ENCODE measurements at regions not wholly inside any gene's neighbourhood (a gene's known extent, or its start where the extent isn't known, plus 50 kb on each side); places are given as distances from the start of the nearest gene placed in this dataset.
"Not testable (repeated sequence)": the region's sequence is repeated elsewhere in the genome, so short reads cannot be mapped to it uniquely, and the experiment has no call there.

- H3K27me3 Mint-ChIP-seq (ENCODE audit: unreplicated experiment) = no peaks in the 10 kb centered on the region
- H3K36me3 Mint-ChIP-seq (ENCODE audit: unreplicated experiment) = no peaks in the 10 kb centered on the region
- no peaks in the 10 kb centered on the region for H3K4me1 Mint-ChIP-seq (ENCODE audit: unreplicated experiment)
- no peak overlapping the region for H3K27ac Mint-ChIP-seq (ENCODE audit: unreplicated experiment)
- H3K4me3 Mint-ChIP-seq (ENCODE audit: unreplicated experiment) = no peak overlapping the region
- DNase-seq (ENCODE audit: extremely low spot score, unreplicated experiment) = no peak
- H3K9me3 Mint-ChIP-seq (ENCODE audit: unreplicated experiment) = peaks cover 17% of the 10 kb centered on the region
- no peak for TF ChIP-seq CTCF (IDR thresholded peaks at IDR 0.05)
Observed at GRCh38 chr3:5358911-5359310, 171.4 kb downstream of the EDEM1 start.

- no peak for DNase-seq (ENCODE audit: extremely low spot score, unreplicated experiment)
- Mint-ChIP-seq H3K9me3 (ENCODE audit: unreplicated experiment) (peaks cover 17% of the 10 kb centered on the region), H3K4me3 (ENCODE audit: unreplicated experiment) (no peak overlapping the region), H3K4me1 (ENCODE audit: unreplicated experiment) (no peaks in the 10 kb centered on the region), H3K27me3 (ENCODE audit: unreplicated experiment) (no peaks in the 10 kb centered on the region), H3K36me3 (ENCODE audit: unreplicated experiment) (no peaks in the 10 kb centered on the region), H3K27ac (ENCODE audit: unreplicated experiment) (no peak overlapping the region)
- TF ChIP-seq CTCF (IDR thresholded peaks at IDR 0.05) = no peak
Observed at GRCh38 chr3:5360453-5360852, 172.9 kb downstream of the EDEM1 start.

DNA sequence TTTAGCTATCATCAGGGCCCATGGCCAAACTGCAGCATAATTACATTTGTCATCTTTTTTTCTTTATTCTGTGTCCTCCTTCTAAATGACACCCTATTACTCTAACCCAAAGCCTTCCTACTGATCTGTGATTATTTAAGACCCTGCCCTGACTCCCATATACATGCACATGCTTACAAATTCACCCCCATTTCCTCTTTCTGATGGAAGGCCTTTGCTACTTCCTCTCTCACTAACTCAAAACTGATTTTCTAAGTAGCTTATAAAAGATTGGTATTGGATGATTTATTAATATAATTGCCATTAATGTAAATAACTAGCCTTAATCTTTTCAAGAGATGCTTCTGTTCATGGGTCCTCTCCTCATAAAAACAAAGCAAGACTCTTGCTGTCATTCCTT is 179.2 kb downstream of the EDEM1 start:
- Mint-ChIP-seq H3K4me1 (ENCODE audit: unreplicated experiment) (no peaks in the 10 kb centered on the region), H3K9me3 (ENCODE audit: unreplicated experiment) (peaks cover 7% of the 10 kb centered on the region), H3K4me3 (ENCODE audit: unreplicated experiment) (no peak overlapping the region), H3K36me3 (ENCODE audit: unreplicated experiment) (no peaks in the 10 kb centered on the region), H3K27ac (ENCODE audit: unreplicated experiment) (no peak overlapping the region), H3K27me3 (ENCODE audit: unreplicated experiment) (no peaks in the 10 kb centered on the region)
- TF ChIP-seq CTCF (IDR thresholded peaks at IDR 0.05) = no peak
- DNase-seq (ENCODE audit: extremely low spot score, unreplicated experiment) = no peak

GRCh38 chr3:5371555-5371954 is 184.0 kb downstream of the EDEM1 start:
- H3K27me3 Mint-ChIP-seq (ENCODE audit: unreplicated experiment); DNase-seq (ENCODE audit: extremely low spot score, unreplicated experiment); H3K4me3 Mint-ChIP-seq (ENCODE audit: unreplicated experiment): not testable (repeated sequence)

DNA sequence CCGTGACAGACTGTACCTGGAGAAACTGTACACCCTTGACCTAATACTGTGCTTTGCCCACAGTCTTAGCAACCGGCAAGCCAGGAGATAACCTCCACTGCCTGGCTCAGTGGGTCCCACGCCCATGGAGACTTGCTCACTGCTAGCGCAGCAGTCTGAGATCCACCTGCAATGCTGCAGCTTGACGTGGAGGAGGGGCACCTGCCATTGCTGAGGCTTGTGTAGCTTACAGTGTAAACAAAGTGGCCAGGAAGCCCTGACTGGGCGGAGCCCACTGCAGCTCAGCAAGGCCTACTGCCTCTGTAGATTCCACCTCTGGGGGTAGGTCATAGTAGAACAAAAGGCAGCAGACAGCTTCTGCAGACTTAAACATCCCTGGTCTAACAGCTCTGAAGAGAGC is 189.3 kb downstream of the EDEM1 start:
- H3K36me3 Mint-ChIP-seq (ENCODE audit: unreplicated experiment) = no peaks in the 10 kb centered on the region
- H3K27me3 Mint-ChIP-seq (ENCODE audit: unreplicated experiment) = no peaks in the 10 kb centered on the region
- H3K27ac Mint-ChIP-seq (ENCODE audit: unreplicated experiment) = no peak overlapping the region
- H3K4me1 Mint-ChIP-seq (ENCODE audit: unreplicated experiment) = no peaks in the 10 kb centered on the region
- no peak for TF ChIP-seq CTCF (IDR thresholded peaks at IDR 0.05)
- H3K4me3 Mint-ChIP-seq (ENCODE audit: unreplicated experiment) = no peak overlapping the region
- H3K9me3 Mint-ChIP-seq (ENCODE audit: unreplicated experiment) = peaks cover 8% of the 10 kb centered on the region
- no peak for DNase-seq (ENCODE audit: extremely low spot score, unreplicated experiment)

More at GRCh38 chr3:5371555-5371954, 184.0 kb downstream of the EDEM1 start:
- not testable (repeated sequence) for H3K27ac Mint-ChIP-seq (ENCODE audit: unreplicated experiment); H3K9me3 Mint-ChIP-seq (ENCODE audit: unreplicated experiment); H3K36me3 Mint-ChIP-seq (ENCODE audit: unreplicated experiment); H3K4me1 Mint-ChIP-seq (ENCODE audit: unreplicated experiment)

- not testable (repeated sequence) for H3K9me3 Mint-ChIP-seq (ENCODE audit: unreplicated experiment); DNase-seq (ENCODE audit: extremely low spot score, unreplicated experiment); H3K27ac Mint-ChIP-seq (ENCODE audit: unreplicated experiment); H3K36me3 Mint-ChIP-seq (ENCODE audit: unreplicated experiment); H3K27me3 Mint-ChIP-seq (ENCODE audit: unreplicated experiment); H3K4me1 Mint-ChIP-seq (ENCODE audit: unreplicated experiment); H3K4me3 Mint-ChIP-seq (ENCODE audit: unreplicated experiment)
Observed at GRCh38 chr3:5379266-5379665, 191.8 kb downstream of the EDEM1 start.

DNA sequence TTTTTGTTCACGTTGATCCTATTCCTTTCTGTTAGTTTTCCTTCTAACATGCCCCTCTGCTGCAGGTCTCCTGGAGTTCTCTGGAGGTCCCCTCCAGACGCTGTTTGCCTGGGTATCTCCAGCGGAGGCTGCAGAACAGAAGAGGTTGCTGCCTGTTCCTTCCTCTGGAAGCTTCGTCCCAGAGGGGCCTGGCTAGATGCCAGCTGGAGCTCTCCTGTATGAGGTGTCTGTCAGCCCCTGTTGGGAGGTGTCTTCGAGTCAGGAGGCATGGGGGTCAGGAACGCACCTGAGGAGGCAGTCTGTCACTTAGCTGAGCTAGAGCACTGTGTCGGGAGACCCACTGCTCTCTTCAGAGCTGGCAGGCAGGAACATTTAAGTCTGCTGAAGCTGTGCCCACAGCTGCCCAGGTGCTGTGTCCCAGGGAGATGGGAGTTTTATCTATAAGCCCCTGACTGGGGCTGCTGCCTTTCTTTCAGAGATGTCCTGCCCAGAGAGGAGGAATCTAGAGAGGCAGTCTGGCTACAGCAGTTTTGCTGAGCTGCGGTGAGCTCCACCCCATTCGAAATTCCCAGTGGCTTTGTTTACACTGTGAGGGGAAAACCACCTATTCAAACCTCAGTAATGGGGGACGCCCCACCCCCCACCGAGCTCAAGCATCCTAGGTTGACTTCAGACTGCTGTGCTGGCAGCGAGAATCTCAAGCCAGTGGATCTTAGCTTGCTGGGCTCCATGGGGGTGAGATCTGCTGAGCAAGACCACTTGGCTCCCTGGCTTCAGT is 196.2 kb downstream of the EDEM1 start:
- not testable (repeated sequence) for H3K36me3 Mint-ChIP-seq (ENCODE audit: unreplicated experiment); H3K9me3 Mint-ChIP-seq (ENCODE audit: unreplicated experiment)

More for the DNA sequence above, 196.2 kb downstream of the EDEM1 start:
- H3K4me1 Mint-ChIP-seq (ENCODE audit: unreplicated experiment); DNase-seq (ENCODE audit: extremely low spot score, unreplicated experiment); H3K4me3 Mint-ChIP-seq (ENCODE audit: unreplicated experiment); H3K27me3 Mint-ChIP-seq (ENCODE audit: unreplicated experiment); H3K27ac Mint-ChIP-seq (ENCODE audit: unreplicated experiment): not testable (repeated sequence)

All from osteocyte (in vitro differentiated cells).